Caco-2 (cell line): ENCODE measurements at regions not wholly inside any gene's neighbourhood (a gene's known extent, or its start where the extent isn't known, plus 50 kb on each side); places are given as distances from the start of the nearest gene placed in this dataset.

Experiments used
- BruUV-seq: library from RNA; stranded (reverse); fragments of 400-500 nt; replicated peaks from 2 replicates; lab custom pipeline; 2021; lab: Mats Ljungman, UMichigan
- CTCF ChIA-PET: fragments of 300-600 bp; sonication (Branson Sonifier 250); formaldehyde crosslinking; loops from one replicate; lab custom pipeline; 2022; ENCODE audit warnings: antibody characterized with exemption; lab: Charles Lee
- POLR2A ChIA-PET: fragments of 300-600 bp; sonication (Branson Sonifier 250); formaldehyde crosslinking; loops from one replicate; lab custom pipeline; 2022; ENCODE audit warnings: antibody characterized with exemption; lab: Charles Lee
- DNase-seq, 2 experiments: peaks; one replicate each; pipeline versions ENCODE4 v3.0.0 to v3.0.0-alpha.2; 2020 to 2022
- H3K27me3 ChIP-seq: replicated peaks from 2 replicates; pipeline ENCODE4 v1.6.0; 2011; ENCODE audit warnings: low read length; ENCODE audit not compliant: control insufficient read depth, insufficient read depth
- H3K36me3 ChIP-seq: 2 replicates; pipeline ENCODE4 v1.5.1; 2011; ENCODE audit warnings: low read length; ENCODE audit not compliant: control insufficient read depth, insufficient read depth
- H3K4me1 ChIP-seq: fragments of 250-450 bp; sonication (Bioruptor Pico); 2 replicates; pipeline ENCODE4 v1.5.1; 2020; ENCODE audit warnings: mild to moderate bottlenecking
- H3K4me3 ChIP-seq: 2 replicates; pipeline ENCODE4 v1.5.1; 2011; ENCODE audit warnings: low read depth, mild to moderate bottlenecking, control low read depth, low read length
- H3K9me3 ChIP-seq: fragments of 250-450 bp; sonication (Bioruptor Pico); 2 replicates; pipeline ENCODE4 v1.5.1; 2020; ENCODE audit warnings: mild to moderate bottlenecking, moderate library complexity
- H3K27ac Mint-ChIP-seq: one replicate; pipeline ENCODE4 v1.8.0; 2022; ENCODE audit warnings: mixed read lengths; ENCODE audit not compliant: unreplicated experiment
- H3K27me3 Mint-ChIP-seq: one replicate; pipeline ENCODE4 v1.8.0; 2022; ENCODE audit warnings: mixed read lengths; ENCODE audit not compliant: insufficient read depth, unreplicated experiment
- H3K36me3 Mint-ChIP-seq: one replicate; pipeline ENCODE4 v1.8.0; 2022; ENCODE audit warnings: mild to moderate bottlenecking, mixed read lengths; ENCODE audit not compliant: insufficient read depth, unreplicated experiment
- H3K4me1 Mint-ChIP-seq: one replicate; pipeline ENCODE4 v1.8.0; 2022; ENCODE audit warnings: low read depth, mixed read lengths; ENCODE audit not compliant: unreplicated experiment
- H3K4me3 Mint-ChIP-seq: one replicate; pipeline ENCODE4 v1.8.0; 2022; ENCODE audit warnings: mild to moderate bottlenecking, moderate library complexity, mixed read lengths; ENCODE audit not compliant: unreplicated experiment
- H3K9me3 Mint-ChIP-seq: one replicate; pipeline ENCODE4 v1.8.0; 2022; ENCODE audit warnings: mixed read lengths; ENCODE audit not compliant: unreplicated experiment
- intact Hi-C: fragments of 100-400 bp; cut with micrococcal nuclease; formaldehyde crosslinking; loops from one replicate; pipeline ENCODE4 v1.10.0; 2022; ENCODE audit not compliant: unreplicated experiment
- TF ChIP-seq, protein P1 (sequence below), 2 experiments: fragments of 200-600 bp in 1 of 2; IDR thresholded peaks; 1 replicate in 1 of 2; 2 replicates in 1 of 2; pipeline versions ENCODE4 v1.5.1 to v1.8.0; 2011 to 2022; ENCODE audit warnings: antibody characterized with exemption in 1 of 2, control low read depth in 1 of 2, inconsistent platforms in 1 of 2, low read depth in 1 of 2, low read length in 1 of 2, mild to moderate bottlenecking in 1 of 2, moderate library complexity in 1 of 2; ENCODE audit not compliant: insufficient read depth in 1 of 2, severe bottlenecking in 1 of 2, unreplicated experiment in 1 of 2

DNA sequence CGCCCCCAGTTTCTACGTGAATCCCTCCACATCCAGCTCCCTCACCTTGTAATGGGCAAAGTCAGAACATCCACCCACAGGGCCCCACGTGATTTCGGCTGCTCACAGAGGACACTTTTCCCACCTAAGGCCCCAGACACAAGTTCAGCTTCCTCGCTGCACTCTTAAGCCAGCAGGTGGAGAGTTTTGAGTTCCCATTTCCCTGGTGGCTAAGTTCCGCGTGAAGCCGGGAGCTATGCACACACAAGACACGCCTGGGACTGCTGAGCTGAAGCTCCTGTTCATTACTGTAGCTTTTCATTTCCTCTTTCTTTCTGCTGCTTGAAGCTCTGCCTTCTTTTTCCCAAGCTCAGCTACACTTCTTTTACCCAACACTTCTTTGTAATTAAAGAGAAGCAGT is 273.8 kb downstream of the NPIPA8 start:
- no peaks in the 10 kb centered on the region for H3K36me3 ChIP-seq
- Mint-ChIP-seq H3K4me3 (no peak overlapping the region), H3K9me3 (peaks cover 16% of the 10 kb centered on the region), H3K27ac (no peak overlapping the region), H3K27me3 (peaks cover 16% of the 10 kb centered on the region), H3K4me1 (no peaks in the 10 kb centered on the region), H3K36me3 (no peaks in the 10 kb centered on the region)
- intact Hi-C loops, result no loop called here
- TF ChIP-seq, protein P1, sequence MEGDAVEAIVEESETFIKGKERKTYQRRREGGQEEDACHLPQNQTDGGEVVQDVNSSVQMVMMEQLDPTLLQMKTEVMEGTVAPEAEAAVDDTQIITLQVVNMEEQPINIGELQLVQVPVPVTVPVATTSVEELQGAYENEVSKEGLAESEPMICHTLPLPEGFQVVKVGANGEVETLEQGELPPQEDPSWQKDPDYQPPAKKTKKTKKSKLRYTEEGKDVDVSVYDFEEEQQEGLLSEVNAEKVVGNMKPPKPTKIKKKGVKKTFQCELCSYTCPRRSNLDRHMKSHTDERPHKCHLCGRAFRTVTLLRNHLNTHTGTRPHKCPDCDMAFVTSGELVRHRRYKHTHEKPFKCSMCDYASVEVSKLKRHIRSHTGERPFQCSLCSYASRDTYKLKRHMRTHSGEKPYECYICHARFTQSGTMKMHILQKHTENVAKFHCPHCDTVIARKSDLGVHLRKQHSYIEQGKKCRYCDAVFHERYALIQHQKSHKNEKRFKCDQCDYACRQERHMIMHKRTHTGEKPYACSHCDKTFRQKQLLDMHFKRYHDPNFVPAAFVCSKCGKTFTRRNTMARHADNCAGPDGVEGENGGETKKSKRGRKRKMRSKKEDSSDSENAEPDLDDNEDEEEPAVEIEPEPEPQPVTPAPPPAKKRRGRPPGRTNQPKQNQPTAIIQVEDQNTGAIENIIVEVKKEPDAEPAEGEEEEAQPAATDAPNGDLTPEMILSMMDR (IDR thresholded peaks at IDR 0.05; ENCODE audit: insufficient read depth in 1 of 2, low read depth in 1 of 2, low read length in 1 of 2, severe bottlenecking in 1 of 2, unreplicated experiment in 1 of 2), result no peak
- no peaks in the 10 kb centered on the region for H3K4me1 ChIP-seq
- DNase-seq, result no peak
- POLR2A ChIA-PET, result no interaction called here
- no peaks in the 10 kb centered on the region for H3K9me3 ChIP-seq
- H3K27me3 ChIP-seq, result no peaks in the 10 kb centered on the region
- BruUV-seq, result no TSS peak
- H3K4me3 ChIP-seq, result no peak overlapping the region
- CTCF ChIA-PET, result no interaction called here

GRCh38 chr16:18060351-18060750 is 276.2 kb downstream of the NPIPA8 start:
- POLR2A ChIA-PET, result no interaction called here
- Mint-ChIP-seq H3K27me3 (peaks cover 12% of the 10 kb centered on the region), H3K36me3 (no peaks in the 10 kb centered on the region), H3K27ac (no peak overlapping the region), H3K4me3 (no peak overlapping the region), H3K4me1 (no peaks in the 10 kb centered on the region), H3K9me3 (peaks cover 16% of the 10 kb centered on the region)
- no peak for DNase-seq
- intact Hi-C loops, result no loop called here
- CTCF ChIA-PET, result no interaction called here
- TF ChIP-seq, protein P1 (IDR thresholded peaks at IDR 0.05; ENCODE audit: insufficient read depth in 1 of 2, low read depth in 1 of 2, low read length in 1 of 2, severe bottlenecking in 1 of 2, unreplicated experiment in 1 of 2), result no peak
- H3K4me3 ChIP-seq, result no peak overlapping the region
- H3K36me3 ChIP-seq, result no peaks in the 10 kb centered on the region
- no peaks in the 10 kb centered on the region for H3K4me1 ChIP-seq
- no peaks in the 10 kb centered on the region for H3K9me3 ChIP-seq
- no peaks in the 10 kb centered on the region for H3K27me3 ChIP-seq
- no TSS peak for BruUV-seq

- no peaks in the 10 kb centered on the region for H3K36me3 Mint-ChIP-seq
- peaks cover 16% of the 10 kb centered on the region for H3K9me3 Mint-ChIP-seq
- no peaks in the 10 kb centered on the region for H3K9me3 ChIP-seq
- TF ChIP-seq, protein P1 (IDR thresholded peaks at IDR 0.05; ENCODE audit: insufficient read depth in 1 of 2, low read depth in 1 of 2, low read length in 1 of 2, severe bottlenecking in 1 of 2, unreplicated experiment in 1 of 2), result no peak
- POLR2A ChIA-PET, result no interaction called here
- H3K4me1 Mint-ChIP-seq, result no peaks in the 10 kb centered on the region
- no peak for DNase-seq
- no peaks in the 10 kb centered on the region for H3K4me1 ChIP-seq
- H3K4me3 Mint-ChIP-seq, result no peak overlapping the region
- no peaks in the 10 kb centered on the region for H3K36me3 ChIP-seq
- CTCF ChIA-PET, result no interaction called here
- H3K27ac Mint-ChIP-seq, result no peak overlapping the region
- no TSS peak for BruUV-seq
- intact Hi-C loops, result no loop called here
- no peak overlapping the region for H3K4me3 ChIP-seq
- H3K27me3 Mint-ChIP-seq, result peaks cover 12% of the 10 kb centered on the region
- no peaks in the 10 kb centered on the region for H3K27me3 ChIP-seq
These were observed 277.0 kb downstream of the NPIPA8 start for GRCh38 chr16:18059577-18059976.
